GM10266 (cell line): ENCODE measurements at regions not wholly inside any gene's neighbourhood (a gene's known extent, or its start where the extent isn't known, plus 50 kb on each side); places are given as distances from the start of the nearest gene placed in this dataset.

Experiments
- DNase-seq: peaks from one replicate; pipeline ENCODE4 v3.0.0; 2012; ENCODE audit errors: extremely low spot score
- TF ChIP-seq, protein P1 (sequence below): IDR thresholded peaks from 2 replicates; pipeline ENCODE4 v1.5.1; 2012; ENCODE audit warnings: mild to moderate bottlenecking, low read depth; ENCODE audit not compliant: control insufficient read depth, insufficient read depth; ENCODE audit errors: missing control alignments

DNA sequence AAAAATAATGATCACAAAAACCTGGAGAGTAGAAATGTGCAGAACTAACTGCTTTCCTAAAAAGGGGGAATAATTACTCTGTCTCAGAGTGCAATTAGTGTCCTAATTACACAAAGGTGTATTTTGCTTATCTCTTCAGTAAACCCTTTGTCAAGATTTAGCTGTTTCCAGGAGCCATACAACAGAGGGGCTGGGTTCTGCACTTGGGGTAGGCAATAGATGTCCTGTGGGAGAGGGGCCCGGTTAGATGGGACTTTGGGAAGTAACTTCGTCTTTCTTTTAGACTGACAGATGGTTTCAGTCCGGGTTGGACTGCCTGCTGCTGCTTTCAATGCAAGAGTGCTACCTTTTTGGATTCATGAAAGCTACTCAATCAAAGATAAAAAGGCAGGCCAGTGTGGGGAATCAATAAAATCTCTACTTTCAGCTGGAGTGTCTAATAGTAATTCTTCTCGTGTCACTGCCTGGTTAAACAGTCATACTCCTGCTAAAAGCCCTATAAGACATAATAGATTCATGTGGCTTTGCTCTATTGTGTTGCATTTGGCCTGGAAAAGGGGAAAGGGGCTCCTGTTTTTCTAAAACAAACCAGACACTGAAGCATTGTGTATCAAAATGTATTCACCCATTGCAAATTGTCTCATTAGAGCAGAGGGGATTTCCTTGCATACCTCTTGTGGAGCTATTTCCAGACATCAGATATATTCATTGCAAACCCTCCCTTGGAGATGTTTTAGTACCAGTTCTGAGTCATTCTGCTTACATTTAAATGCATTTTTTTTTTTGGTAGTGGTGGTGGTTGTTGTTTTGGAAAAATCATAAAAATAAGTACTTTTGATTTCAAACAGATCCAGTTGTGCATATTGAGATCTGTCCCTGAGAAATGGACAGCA lies 83.3 kb upstream of the PCDH8 start:
- TF ChIP-seq, protein P1, sequence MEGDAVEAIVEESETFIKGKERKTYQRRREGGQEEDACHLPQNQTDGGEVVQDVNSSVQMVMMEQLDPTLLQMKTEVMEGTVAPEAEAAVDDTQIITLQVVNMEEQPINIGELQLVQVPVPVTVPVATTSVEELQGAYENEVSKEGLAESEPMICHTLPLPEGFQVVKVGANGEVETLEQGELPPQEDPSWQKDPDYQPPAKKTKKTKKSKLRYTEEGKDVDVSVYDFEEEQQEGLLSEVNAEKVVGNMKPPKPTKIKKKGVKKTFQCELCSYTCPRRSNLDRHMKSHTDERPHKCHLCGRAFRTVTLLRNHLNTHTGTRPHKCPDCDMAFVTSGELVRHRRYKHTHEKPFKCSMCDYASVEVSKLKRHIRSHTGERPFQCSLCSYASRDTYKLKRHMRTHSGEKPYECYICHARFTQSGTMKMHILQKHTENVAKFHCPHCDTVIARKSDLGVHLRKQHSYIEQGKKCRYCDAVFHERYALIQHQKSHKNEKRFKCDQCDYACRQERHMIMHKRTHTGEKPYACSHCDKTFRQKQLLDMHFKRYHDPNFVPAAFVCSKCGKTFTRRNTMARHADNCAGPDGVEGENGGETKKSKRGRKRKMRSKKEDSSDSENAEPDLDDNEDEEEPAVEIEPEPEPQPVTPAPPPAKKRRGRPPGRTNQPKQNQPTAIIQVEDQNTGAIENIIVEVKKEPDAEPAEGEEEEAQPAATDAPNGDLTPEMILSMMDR, result no peak
- no peak for DNase-seq

DNA sequence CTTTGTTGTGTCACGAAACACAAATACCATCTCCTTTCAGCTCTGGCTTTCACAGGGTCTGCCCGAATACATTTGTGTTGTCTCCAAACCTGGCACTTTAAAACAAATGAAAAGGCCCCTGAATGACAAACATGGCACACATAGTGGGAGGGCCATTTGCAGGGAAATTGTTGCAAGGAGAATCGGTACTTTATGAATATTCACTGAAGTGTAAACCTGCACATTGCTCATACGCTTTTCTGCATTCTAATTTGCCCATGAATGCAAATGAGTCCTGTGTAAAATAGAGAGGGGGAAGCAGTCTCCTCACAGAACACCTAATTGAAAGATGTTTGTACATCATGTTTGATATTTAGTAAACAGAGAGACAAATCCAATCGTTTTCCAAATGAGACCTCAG lies 82.7 kb upstream of the PCDH8 start:
- TF ChIP-seq, protein P1, result no peak
- DNase-seq, result no peak

DNA sequence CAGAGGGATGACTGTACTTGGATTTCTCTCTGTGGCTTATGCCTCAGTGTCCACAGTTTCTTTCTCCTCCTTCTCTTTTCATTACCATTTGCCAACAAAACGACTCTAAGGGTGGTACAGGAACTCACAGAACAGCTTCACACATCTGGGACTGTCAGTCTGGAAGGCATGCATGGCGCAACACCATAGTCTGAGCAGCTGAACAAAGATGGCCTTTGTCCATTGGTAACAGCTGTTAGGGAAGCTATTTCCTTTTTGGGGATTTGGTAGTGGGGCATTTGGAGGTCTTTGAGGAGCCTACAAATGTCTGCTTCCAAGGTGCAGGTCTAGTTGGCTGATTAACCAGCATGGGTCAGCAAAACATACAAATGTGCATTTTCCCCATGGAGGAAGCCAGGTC lies 81.4 kb upstream of the PCDH8 start:
- DNase-seq, result no peak
- TF ChIP-seq, protein P1, result no peak

DNA sequence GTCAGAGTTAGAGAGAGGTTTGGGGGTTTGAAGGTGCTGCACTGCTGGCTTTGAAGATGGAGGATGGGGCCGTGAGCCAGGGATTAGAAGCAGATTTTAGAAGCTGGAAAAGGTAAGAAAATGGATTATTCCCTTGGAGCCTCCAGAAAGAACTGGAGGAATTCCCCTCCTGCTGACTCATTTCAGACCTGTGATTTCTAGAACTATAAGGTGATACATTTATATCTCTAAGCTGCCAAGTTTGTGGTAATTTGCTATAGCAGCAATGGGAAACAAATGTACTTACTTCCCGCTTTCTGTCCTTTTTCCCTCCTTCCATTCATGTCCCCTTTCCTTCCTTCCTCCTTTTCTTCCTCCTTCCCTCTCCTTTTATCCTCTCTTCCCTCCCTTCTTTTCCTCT lies 78.5 kb upstream of the PCDH8 start:
- DNase-seq, result no peak
- TF ChIP-seq, protein P1, result no peak

DNA sequence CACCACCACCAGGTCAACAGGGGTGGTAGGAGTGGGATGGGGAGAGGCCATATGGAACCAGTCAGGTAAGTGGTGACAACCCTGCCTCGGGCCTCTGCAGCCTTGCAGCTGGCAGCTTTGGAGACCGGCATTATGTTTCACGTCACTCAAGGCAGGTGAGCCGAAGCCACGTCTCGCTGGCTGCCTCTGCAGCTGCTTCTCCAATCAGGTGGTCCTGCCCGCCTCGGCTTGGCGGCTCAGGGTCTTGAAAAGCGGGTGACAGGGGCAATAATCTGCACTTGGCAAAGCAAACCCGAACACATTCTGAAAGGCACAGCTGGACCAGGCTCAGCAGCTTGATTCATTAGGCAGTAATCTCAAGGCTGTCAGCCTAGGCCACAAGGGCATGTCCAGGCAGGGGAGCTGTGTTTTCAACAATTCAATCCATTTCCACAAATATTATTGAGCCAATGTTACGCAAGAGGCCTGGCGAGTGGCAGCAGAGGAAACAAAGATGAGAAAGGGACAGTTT lies 77.4 kb upstream of the PCDH8 start:
- DNase-seq, result no peak
- TF ChIP-seq, protein P1, result no peak

DNA sequence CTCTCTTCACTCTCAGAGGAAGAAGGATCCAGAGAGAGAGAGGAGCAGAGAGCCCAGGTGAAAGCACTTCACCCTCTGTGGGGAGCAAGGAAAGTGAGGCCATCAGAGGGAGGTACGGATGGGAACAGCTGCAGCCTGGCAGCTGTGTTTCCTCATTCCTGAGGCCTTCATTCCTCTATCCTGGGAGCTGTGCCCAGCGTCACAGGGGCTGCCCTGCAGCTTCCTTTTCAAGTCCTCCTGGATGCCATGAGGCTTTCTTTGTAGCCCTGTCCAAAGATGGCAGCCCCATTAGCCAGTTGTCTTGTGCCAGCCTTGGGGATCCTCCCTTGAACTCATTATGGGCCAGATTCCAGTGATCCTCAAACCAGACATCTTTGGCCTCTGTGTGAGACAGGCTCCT lies 76.8 kb upstream of the PCDH8 start:
- no peak for DNase-seq
- TF ChIP-seq, protein P1, result no peak

DNA sequence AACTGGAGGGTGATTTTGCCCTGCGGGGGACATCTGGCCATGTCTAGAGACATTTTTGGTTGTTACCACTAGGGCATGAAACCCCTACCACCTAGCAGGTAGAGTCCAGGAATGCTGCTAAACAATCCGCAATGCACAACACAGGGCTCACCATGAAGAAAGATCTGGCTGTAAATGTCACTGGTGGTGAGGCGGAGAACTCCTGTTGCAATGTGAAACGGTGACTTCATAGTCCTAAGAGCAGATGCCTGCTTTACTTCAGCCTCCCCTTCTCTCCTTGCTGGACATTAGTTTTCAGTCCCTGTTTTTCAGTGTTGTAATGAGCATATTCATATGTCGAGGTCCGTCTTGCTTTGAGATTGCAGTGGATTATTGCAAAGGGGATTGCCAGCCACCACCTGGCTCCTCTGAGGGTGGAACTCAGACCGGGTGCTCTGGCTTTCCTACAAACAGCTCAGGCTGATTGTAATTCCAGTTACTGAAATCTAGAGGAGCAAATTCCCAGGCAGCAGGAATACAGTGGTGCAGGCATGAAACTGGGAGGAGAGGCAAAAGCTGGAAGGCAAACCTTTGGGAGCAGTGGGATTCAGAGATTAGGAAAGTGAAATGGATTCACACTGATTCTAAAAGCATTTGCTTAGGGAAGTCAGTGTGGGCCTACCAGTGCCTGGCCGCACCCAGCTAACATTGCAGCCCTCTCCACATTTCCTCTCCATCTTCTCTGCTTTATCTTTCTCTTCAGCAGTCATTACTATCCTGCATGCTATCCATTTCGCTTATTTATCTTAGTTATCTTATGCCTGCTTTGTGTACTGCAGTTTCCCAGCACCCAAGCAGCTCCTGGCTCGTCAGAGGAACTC lies 76.1 kb upstream of the PCDH8 start:
- DNase-seq, result no peak
- TF ChIP-seq, protein P1, result no peak
